OCI-LY3 (cell line): ENCODE measurements at regions not wholly inside any gene's neighbourhood (a gene's known extent, or its start where the extent isn't known, plus 50 kb on each side); places are given as distances from the start of the nearest gene placed in this dataset.

ENCODE experiments used
- H2AFZ ChIP-seq: fragments of 200-600, 300-600 bp; shearing (Covaris generic); 2 replicates; pipeline ENCODE4 v1.6.0; 2014; ENCODE audit warnings: antibody characterized with exemption, low read depth, low read length
- H3K27ac ChIP-seq: fragments of 200-600, 300-600 bp; sonication (generic); 2 replicates; pipeline ENCODE4 v1.5.1; 2014; ENCODE audit warnings: mild to moderate bottlenecking, low read length, moderate library complexity, mixed read lengths
- H3K27me3 ChIP-seq: fragments of 200-600, 300-600 bp; sonication (generic); 2 replicates; pipeline ENCODE4 v1.6.1; 2014; ENCODE audit warnings: low read depth, low read length, mixed read lengths
- H3K36me3 ChIP-seq: fragments of 200-600, 300-600 bp; sonication (generic); replicated peaks from 2 replicates; pipeline ENCODE3; 2014; ENCODE audit warnings: low read depth, low read length, mixed read lengths
- H3K4me1 ChIP-seq: fragments of 300-600, 200-600 bp; sonication (generic); 2 replicates; pipeline ENCODE4 v1.6.1; 2014; ENCODE audit warnings: low read length, mixed read lengths
- H3K4me2 ChIP-seq: fragments of 200-600, 300-600 bp; sonication (generic); 2 replicates; pipeline ENCODE4 v1.6.1; 2014; ENCODE audit warnings: low read length, mixed read lengths
- H3K4me3 ChIP-seq: fragments of 300-600, 200-600 bp; sonication (generic); 2 replicates; pipeline ENCODE4 v1.5.1; 2014; ENCODE audit warnings: antibody characterized with exemption, mild to moderate bottlenecking, low read length, moderate library complexity
- H3K79me2 ChIP-seq: fragments of 300-600, 200-600 bp; shearing (Covaris generic); 2 replicates; pipeline ENCODE4 v1.6.1; 2014; ENCODE audit warnings: mild to moderate bottlenecking, low read length, mixed read lengths
- H3K9ac ChIP-seq: fragments of 300-600, 200-600 bp; shearing (Covaris generic); 2 replicates; pipeline ENCODE4 v1.6.0; 2014; ENCODE audit warnings: mild to moderate bottlenecking, low read length, moderate library complexity
- H3K9me3 ChIP-seq: fragments of 200-600, 300-600 bp; shearing (Covaris generic); 2 replicates; pipeline ENCODE4 v1.6.1; 2014; ENCODE audit warnings: low read length, mixed read lengths; ENCODE audit not compliant: insufficient read depth
- H4K20me1 ChIP-seq: fragments of 200-600, 300-600 bp; sonication (generic); 2 replicates; pipeline ENCODE4 v1.6.1; 2016; ENCODE audit warnings: low read length, mixed read lengths; ENCODE audit not compliant: insufficient read depth
- CTCF ChIP-seq: fragments of 200-600, 300-600 bp; sonication (generic); IDR thresholded peaks from 2 replicates; pipeline ENCODE4 v1.5.1; 2014; ENCODE audit warnings: antibody characterized with exemption, low read length, low read depth
- EZH2phosphoT487 ChIP-seq: fragments of 200-600 bp; shearing (Covaris generic); IDR thresholded peaks from 2 replicates; pipeline ENCODE4 v1.6.1; 2018; ENCODE audit warnings: antibody characterized with exemption, mixed run types, low read depth

GRCh38 chr20:22508426-22508825 lies 75.9 kb downstream of the FOXA2 start:
- H3K4me1 ChIP-seq: no peaks in the 10 kb centered on the region
- no peak for TF ChIP-seq CTCF
- TF ChIP-seq EZH2phosphoT487: no peak
- H3K9me3 ChIP-seq: no peaks in the 10 kb centered on the region
- H3K9ac ChIP-seq: no peak overlapping the region
- H3K79me2 ChIP-seq: no peaks in the 10 kb centered on the region
- H3K27me3 ChIP-seq: peaks cover 5% of the 10 kb centered on the region; the same call in 1 of the 2 replicates
- no peak overlapping the region for H2AFZ ChIP-seq
- no peaks in the 10 kb centered on the region for H3K36me3 ChIP-seq
- no peak overlapping the region for H3K27ac ChIP-seq
- no peak overlapping the region for H3K4me2 ChIP-seq
- no peaks in the 10 kb centered on the region for H4K20me1 ChIP-seq
- H3K4me3 ChIP-seq: no peak overlapping the region

- Histone ChIP-seq H3K9me3 (no peaks in the 10 kb centered on the region), H3K4me3 (no peak overlapping the region), H3K9ac (no peak overlapping the region), H3K79me2 (no peaks in the 10 kb centered on the region), H4K20me1 (no peaks in the 10 kb centered on the region), H3K27ac (no peak overlapping the region), H3K27me3 (peaks cover 5% of the 10 kb centered on the region; the same call in 1 of the 2 replicates), H3K4me2 (no peak overlapping the region), H3K4me1 (no peaks in the 10 kb centered on the region), H3K36me3 (no peaks in the 10 kb centered on the region), H2AFZ (no peak overlapping the region)
- no peak for TF ChIP-seq CTCF
- no peak for TF ChIP-seq EZH2phosphoT487
Measured at GRCh38 chr20:22507240-22507961, 77.0 kb downstream of the FOXA2 start.

- H3K4me1 ChIP-seq: no peaks in the 10 kb centered on the region
- H2AFZ ChIP-seq: no peak overlapping the region
- H3K36me3 ChIP-seq: no peaks in the 10 kb centered on the region
- H3K27ac ChIP-seq: no peak overlapping the region
- TF ChIP-seq EZH2phosphoT487 (no peak), CTCF (no peak)
- peaks cover 5% of the 10 kb centered on the region; the same call in 1 of the 2 replicates for H3K27me3 ChIP-seq
- H3K9ac ChIP-seq: no peak overlapping the region
- no peak overlapping the region for H3K4me3 ChIP-seq
- no peak overlapping the region for H3K4me2 ChIP-seq
- H3K9me3 ChIP-seq: no peaks in the 10 kb centered on the region
- no peaks in the 10 kb centered on the region for H3K79me2 ChIP-seq
- no peaks in the 10 kb centered on the region for H4K20me1 ChIP-seq
Measured at GRCh38 chr20:22506827-22507226, 77.5 kb downstream of the FOXA2 start.

GRCh38 chr20:22504829-22505377 lies 79.5 kb downstream of the FOXA2 start:
- Histone ChIP-seq H3K27me3 (no peaks in the 10 kb centered on the region), H3K27ac (no peak overlapping the region), H4K20me1 (no peaks in the 10 kb centered on the region), H3K4me3 (no peak overlapping the region), H3K36me3 (no peaks in the 10 kb centered on the region), H3K4me2 (no peak overlapping the region), H3K4me1 (no peaks in the 10 kb centered on the region), H3K79me2 (no peaks in the 10 kb centered on the region), H3K9me3 (no peaks in the 10 kb centered on the region), H2AFZ (no peak overlapping the region), H3K9ac (no peak overlapping the region)
- TF ChIP-seq EZH2phosphoT487 (no peak), CTCF (no peak)
